ENCODE measurements at regions not wholly inside any gene's neighbourhood (a gene's known extent, or its start where the extent isn't known, plus 50 kb on each side); places are given as distances from the start of the nearest gene placed in this dataset.

Small RNA genes lying in the stretch of these regions (small RNA-seq; reads per million reads assigned to genes)
- 14.6 reads per million, percentile 96 among the genes with 10 or more reads in this experiment for gene RF00003

Measured in GM12878 (cell line).